NCI-H1694 (cell line): ENCODE measurements at regions not wholly inside any gene's neighbourhood (a gene's known extent, or its start where the extent isn't known, plus 50 kb on each side); places are given as distances from the start of the nearest gene placed in this dataset.

Experiments used
- DNase-seq: peaks from one replicate; lab custom pipeline; 2025; lab: John Stamatoyannopoulos, UW

DNA sequence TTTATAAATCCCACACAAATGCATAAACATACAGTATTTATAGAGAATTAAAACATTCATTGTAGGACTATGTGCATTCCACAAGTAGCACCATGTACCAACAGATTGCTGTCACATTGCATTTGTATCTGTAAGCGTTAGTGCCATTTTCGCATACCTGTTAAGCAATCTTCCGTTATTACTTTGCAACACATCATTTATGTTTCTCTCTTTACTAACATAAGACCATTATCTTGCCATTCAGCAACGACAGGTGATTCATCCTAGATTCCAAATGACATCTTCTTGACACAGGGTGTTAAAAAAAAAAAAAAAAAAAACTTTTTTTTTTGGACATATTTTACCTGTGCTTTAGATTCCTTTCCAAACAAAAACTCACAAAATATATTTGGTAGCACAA lies 511.8 kb downstream of the ELAVL2 start:
- no peak for DNase-seq

DNA sequence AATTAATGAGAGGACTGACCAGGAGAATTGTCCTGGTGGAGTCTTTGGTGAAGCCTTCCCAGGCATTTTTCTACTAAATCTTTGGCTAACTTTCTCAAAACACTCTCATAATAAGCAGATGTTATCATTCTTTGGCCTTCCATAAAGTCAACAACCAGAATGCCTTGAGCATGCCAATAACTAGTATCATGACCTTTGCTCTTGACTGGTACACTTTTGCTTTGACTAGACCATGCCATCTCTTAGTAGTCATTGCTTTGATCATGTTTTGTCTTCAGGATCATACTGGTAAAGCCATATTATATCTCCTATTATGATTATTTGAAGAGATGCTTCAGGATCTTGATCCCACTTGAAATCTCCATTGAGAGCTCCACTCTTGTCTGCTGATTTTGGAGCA lies 506.9 kb downstream of the ELAVL2 start:
- DNase-seq, result no peak

DNA sequence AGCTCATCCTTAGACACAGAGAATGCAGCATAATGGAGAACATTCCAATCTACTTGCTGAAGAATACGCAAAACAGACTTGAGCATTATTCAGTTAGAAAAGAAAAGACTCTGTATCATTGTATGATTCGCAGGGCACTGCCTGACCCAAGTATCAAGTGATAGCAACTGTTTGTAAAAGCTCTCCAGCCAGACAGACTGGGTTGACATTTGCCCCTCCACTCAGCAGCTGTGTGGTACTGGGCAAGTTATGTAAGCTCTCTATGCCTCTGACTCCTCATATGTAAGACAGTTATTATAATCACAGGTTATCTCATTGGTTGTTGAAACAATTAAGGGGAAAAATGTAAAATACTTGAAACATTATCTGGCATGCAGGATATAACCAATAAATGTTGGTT lies 505.0 kb downstream of the ELAVL2 start:
- peak; percentile 23 for DNase-seq

DNA sequence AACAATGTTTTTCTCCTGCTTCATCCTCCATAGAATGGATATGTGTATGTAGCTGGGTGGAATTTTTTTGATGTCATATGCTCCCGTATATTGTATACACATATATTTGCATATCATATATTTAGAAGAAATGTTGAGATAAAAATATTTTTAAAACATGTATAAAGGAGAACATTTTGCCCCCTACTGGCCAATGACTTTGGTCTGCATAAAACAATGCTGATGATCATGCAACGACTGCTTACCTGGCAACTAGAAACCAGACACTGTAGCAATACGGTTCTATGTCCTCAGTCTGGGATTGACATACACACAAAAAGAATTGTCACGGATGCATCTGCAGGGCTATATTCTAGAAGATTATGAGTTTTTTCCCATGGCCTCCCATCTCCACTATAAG lies 503.6 kb downstream of the ELAVL2 start:
- no peak for DNase-seq

DNA sequence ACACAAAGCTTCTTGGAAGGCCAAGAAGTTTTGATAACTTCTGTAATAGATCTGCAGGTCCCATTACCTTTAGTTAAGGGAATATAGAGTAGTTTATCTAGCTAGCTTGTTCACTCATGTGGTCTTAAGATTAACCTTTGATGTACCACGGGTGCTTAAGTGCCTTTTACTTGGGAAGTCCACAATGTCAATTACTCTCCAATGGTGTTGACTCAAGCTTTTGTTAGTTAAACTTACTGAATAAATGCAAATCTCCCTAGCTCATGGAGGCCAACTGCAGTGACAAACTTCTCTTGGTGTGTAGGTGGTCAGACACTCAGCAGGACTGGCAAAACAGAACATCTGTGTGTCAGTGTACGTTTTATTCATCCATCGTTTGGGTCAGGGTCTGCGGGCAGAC lies 501.5 kb downstream of the ELAVL2 start:
- no peak for DNase-seq

DNA sequence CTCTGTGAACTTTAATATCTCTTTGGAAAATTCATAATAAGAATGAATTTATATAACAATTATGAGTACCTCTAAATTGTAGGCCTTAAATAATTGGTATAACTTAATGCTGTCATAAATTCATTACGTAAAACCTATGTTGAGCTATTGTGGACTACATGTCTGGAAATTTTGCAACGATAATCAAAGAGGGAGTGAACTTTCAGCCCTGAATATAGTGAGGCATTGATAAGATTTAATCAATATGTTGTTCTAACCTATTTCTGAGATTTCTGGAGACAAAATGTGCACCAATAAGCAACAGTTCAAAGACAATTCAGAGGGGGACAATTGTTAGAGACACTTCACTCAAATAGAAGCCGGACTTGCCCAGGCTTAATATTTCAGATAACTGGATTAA lies 499.4 kb downstream of the ELAVL2 start:
- DNase-seq, result no peak

DNA sequence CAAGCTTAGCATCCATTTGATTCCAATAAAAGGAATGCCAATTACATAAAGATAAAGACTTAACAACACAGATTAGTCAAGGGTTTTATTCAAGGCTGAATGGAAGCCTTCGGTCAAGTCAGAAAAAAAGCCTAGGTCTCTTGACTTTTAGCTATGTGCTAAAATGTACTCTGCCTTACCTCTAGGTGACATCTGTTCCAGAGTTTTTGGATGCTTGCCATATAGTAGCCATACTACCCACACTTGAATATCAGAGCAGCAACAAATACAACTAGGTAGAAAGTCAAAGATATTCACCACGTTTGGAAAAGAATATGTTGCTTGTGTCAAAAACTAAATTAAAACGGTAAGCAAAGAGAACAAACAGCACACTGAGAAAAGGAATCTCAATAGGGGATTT lies 484.7 kb downstream of the ELAVL2 start:
- peak; percentile 8 for DNase-seq

DNA sequence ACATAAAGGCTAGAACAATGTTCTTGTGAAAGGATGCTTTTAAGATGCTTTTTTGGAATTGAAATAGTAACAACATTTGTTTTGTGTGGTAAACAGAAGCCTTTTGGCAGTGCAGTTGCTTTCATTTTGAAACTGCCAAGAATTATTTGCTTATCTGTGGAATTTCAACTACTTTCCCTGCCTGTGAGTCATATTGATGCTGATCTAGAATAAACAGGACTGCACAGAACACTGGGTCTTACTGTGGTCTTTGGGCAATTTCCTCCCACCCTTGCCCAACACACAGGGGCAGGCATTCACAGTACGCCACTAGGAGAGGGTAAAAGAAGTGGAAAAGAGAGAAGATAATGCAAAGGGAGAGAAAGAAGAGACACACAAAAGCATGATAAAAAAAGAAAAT lies 483.7 kb downstream of the ELAVL2 start:
- no peak for DNase-seq

DNA sequence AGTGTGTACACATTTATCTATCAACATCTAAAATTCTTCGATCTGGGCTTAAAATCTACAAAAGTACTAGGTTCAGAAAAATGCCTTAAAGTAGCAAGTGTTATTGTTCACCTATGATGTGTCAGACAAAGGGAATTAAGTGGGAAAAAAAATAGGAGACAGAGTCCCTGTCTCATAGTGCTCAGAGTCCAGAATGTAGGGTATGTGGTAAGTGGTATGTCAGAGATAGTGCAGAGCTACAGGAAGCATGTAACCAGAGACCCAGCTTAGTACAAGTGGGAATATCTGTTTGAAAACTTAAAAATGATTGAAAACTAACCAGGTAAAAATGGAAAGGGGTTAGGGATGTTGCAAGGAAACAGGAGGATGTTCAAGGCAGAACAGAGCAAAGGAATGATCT lies 482.8 kb downstream of the ELAVL2 start:
- no peak for DNase-seq

DNA sequence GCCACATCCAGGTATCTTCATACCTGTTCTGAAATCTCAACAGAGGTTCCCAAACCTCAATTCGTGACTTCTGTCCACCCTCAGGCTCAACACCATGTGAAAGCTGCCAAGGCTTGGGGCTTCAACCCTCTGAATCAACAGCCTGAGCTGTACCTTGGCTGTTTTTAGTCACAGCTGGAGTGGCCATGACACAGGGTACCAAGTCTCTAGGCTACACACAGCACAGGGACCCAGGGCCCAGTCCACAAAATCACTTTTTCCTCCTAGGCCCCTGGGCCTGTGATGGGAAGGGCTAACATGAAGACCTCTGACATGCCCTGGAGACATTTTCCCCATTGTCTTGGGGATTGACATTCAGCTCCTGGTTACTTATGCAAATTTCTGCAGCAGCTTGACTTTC lies 464.9 kb downstream of the ELAVL2 start:
- DNase-seq, result no peak

DNA sequence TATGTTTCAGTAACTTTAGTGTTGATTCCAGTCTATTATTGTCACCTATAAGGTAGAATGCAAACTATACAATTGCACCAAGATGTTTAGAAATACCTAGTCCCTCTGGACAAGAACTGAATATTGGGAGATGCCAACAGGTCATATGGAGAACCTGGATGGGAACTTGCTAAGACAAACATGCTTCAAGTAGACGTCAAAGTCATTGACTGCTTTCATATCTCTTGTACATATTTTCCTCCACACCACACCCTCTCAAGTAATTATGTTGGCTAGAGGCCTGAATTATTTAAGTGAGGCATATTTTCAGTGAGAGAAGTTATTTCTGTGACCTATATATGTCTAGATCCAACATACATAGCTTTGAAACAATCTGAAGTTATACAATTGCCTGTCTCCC lies 453.3 kb downstream of the ELAVL2 start:
- DNase-seq, result no peak

DNA sequence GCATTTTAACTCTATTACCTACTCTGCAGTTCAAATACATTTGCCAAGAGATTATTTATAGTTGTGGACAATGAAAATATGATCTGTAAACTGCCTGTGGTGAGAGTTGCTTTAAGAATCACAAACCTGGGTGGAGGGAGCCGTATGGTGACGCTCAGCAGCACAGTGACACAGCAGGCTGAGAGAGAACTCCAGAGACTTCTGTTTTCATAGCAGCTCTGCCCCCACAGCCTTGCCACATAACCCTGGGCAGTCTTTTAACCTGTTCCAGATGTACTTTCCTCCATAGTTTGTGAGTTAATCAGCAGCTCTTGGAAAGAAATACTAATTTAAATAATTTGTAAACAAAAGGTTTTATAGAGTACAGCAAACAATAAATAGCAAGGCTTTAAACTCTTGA lies 450.5 kb downstream of the ELAVL2 start:
- DNase-seq, result no peak

DNA sequence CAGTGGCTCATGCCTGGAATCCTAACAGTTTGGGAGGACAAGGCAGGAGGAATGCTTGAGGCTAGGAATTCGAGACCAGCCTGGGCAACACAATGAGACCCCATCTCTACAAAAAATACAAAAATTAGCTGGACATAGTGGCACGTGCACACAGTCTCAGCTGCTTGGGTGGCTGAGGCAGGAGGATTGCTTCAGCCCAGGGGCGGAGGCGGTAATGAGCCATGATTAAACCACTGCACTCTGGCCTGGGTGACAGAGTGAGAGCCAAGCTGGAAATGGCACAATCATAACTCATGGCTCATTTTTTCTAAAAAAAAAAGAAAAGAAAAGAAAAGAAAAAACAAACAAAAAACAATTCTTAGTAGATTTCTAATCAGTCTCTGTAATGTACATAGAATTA lies 446.2 kb downstream of the ELAVL2 start:
- no peak for DNase-seq

DNA sequence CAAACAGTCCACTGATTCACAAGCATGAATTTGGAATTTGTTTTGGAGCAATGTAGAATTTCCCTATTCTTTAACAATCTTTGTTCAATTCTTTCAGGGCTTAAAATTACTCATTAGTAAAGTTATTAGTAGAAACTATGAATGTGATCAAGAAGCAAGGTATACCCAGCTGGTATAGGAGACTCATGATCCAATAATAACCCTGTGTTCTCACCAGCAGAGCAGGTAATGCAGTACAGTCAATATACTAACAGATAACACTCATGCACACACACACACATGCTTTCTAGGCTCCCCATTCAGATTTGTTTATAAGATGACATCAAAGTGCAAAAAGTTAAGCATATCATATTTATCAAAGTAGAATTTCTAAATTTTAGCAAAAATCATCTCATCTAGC lies 445.2 kb downstream of the ELAVL2 start:
- DNase-seq, result no peak

DNA sequence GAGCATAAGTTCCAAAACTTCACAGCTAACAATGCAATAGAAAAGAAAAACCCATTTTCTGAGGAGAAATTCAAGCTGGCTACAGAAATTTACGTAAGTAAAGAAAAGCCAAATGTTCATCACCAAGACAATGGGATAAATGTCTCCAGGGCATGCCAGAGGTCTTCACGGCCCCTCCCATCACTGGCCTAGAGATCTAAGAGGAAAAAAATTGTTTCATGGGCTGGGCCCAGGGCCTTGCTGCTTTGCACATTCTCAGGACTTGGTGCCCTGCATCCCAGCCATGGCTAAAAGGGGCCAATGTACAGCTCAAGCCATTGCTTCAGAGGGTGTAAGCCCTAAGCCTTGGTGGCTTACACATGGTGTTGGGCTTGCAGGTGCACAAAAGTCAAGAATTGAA lies 443.6 kb downstream of the ELAVL2 start:
- DNase-seq, result no peak

DNA sequence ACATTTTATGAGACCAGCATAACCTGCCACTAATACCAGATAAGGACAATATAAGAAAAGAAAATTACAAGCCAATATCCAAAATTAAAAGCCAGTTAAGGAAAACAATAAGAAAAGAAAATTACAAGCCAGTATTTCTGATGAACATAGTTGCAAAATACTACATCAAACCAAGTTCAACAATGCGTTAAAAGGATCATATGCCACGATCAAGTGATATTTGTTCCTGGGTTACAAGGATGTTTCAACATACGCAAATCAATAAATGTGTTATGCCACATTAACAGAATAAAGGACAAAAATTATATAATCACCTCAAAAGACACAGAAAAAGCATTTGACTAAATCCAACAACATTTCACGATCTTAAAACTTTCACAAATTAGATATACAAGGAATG lies 431.9 kb downstream of the ELAVL2 start:
- no peak for DNase-seq

DNA sequence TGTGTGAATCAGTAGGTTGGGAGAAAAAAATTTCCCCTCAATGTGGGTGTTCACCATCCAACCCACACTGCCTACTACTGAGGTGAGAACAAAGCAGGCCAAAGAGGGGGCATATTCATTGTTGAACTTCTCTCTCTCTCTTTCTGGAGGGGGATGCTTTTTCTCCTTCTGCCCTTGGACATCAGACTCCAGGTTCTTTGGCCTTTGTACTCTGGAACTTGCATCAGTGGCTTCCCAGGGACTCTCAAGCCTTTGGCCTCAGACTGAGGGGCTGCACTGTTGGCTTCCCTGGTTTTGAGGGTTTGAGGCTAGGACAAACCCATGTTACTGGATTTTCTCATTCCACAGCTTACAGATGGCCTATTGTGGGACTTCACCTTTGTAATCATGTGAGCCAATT lies 417.2 kb downstream of the ELAVL2 start:
- DNase-seq, result no peak

DNA sequence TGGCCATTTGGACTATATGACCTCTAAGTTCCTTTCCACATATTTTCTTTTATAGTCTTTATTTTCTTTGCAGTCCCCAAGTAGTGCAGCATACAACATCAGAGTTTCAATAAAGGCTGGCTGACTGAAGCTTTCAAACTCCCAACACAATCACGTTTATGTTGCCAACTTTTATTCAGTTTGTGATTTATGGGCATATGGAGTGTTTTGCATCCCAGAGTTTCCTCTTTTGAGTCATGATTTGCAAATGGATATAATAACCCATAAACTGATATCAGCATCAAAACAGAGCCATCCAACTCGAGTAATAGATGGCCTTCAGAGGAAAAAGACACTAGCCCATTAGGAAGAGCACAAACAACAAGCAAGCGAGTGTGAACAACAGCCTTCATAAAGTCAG lies 414.0 kb downstream of the ELAVL2 start:
- peak; percentile 37 for DNase-seq

DNA sequence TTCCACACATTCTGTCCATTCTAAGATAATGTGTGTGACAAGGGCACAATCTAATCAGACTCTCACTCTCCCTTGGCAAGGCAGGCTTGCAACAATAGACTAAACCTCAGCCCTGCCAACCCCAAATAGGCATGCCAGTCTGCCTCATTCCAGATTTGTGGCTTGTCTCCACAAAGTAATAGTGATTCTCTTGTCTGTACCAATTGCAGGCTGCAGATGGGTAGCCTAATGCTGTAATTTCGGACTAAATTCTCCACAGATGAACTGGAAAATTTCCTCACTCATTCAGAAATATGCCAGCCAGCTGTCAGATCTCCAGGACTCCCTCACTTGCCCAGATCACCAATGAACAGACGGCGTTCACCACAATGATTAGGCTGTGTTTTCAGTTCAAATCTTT lies 413.6 kb downstream of the ELAVL2 start:
- DNase-seq, result peak; percentile 86

DNA sequence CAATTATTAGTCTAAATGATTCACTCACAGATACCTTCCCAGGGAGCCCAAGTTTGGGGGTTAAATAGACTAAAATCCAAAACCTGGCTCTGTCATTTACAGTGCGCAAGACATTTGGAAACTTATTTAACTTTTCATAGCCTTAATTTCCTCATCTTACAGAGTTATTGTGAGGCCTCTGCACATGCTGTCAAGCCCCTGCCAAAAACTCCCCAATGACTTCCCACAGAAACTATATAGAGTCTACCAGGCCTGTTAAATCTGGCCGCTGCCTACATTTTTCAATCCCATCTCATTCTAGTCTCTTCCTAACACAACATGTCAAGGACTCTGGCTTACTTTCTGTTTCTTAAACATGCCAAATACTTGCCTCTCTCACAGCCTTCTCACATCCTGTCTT lies 412.5 kb downstream of the ELAVL2 start:
- no peak for DNase-seq

DNA sequence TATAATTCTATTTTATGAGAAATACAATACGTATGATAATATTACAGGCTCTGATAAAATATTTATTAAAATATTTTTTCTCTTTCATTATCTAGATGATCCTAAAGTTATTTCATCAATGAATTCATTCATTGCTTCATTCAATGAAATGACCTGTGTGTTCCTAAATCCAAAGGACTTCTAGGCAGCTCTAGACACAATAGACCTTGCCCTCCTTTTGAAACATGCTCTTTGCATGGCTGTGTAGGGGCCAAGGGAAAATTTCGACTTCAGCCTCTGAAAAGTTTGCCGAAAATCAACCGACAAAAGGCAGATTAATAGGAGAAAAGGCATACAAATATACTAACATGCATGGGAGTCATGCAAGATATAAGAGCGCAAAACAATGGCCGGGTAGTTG lies 402.0 kb downstream of the ELAVL2 start:
- no peak for DNase-seq

DNA sequence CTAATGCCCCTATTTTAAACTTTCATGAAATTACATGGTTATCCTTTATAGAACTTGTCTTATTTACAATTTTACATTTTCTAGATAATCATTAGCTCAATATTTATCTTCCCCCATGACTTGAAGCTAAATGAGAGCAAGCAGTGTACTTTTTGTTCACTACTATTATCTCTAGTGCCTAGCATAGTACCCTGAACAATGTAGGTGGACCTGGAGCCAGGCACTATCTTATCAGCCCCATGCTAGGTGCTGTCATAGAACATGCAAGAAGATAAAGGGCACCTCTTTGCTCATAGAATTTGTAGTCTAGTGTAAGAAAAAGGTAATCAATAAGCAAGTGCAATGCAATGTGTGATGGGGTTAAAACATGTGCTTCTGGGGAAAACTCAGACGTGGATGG lies 399.9 kb downstream of the ELAVL2 start:
- no peak for DNase-seq

DNA sequence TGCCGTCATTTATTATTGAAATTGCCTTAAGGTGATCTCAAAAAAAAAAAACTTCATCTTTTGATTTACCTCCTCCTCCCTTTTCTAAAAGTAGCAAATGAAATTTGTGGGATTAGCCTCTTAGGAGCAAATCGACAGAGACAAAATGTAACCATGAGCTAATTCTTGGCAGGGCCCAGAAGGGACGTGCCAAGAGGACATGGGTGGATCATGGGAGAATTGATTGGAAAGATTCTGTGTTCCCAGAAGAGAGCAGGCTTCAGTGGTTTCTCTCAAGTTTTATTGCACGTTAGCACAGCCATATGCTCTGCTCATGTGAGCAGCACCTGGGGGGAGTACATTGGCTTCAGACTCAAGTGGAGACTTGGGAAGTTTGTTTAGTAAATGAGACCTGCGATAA lies 394.6 kb downstream of the ELAVL2 start:
- DNase-seq, result peak; percentile 1

DNA sequence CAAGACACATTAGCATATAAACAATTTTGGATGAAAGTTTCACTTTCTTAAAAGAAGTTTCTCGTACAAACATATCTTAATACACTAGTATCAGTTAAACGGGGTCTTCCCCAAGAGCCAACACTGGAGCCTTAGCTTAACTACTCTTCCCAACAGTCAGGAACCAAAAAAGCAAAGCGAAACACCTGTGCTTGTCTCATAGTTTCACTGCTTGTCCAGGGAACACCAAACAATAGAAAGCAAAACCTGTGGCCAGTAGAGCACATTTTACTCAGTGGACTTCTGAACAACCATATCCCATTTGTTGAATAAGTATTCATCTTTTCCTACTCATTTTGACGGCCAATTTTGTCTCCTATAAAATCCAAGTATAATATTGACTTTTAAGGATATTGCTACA lies 391.4 kb downstream of the ELAVL2 start:
- DNase-seq, result no peak

DNA sequence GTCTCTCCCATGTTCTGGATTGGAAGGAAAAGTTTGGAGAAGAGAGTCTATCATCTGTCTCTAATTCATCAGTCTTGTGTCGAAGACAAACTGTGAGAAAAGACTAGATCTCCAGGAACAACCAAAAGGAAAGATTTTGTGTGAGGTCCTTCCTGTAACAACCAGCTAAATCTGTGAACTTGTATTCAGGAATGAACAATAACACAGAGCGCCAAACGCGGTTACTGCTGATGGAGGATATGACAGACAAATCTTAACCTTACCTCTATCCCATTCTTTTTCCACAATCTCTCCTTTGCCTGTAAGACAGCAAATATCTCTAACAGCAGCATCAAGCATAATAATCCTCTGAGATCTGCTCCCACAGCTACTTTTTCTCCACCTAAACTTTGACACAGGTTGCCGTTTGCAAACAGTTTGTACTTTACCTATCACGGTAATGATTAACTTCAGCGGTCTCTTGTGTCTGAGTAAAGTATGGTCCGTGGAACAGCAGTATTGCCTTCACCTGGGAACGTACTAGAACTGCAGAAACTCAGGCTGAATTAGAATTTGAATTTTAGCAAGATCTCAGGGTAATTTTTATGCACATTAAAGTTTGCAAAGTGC lies 387.6 kb downstream of the ELAVL2 start:
- no peak for DNase-seq
